ENCODE measurements at regions not wholly inside any gene's neighbourhood (a gene's known extent, or its start where the extent isn't known, plus 50 kb on each side); places are given as distances from the start of the nearest gene placed in this dataset.

- no peaks in the 10 kb centered on the region for H3K27me3 ChIP-seq (ENCODE audit: low read length)
- H3K4me2 ChIP-seq (ENCODE audit: low read depth, low read length, poor library complexity, severe bottlenecking): no peak overlapping the region
- H3K79me2 ChIP-seq (ENCODE audit: insufficient read depth, low read length): no peaks in the 10 kb centered on the region
- no peak overlapping the region for H3K9ac ChIP-seq (ENCODE audit: low read length)
- H3K36me3 ChIP-seq (ENCODE audit: low read length): no peaks in the 10 kb centered on the region
- H3F3A ChIP-seq (ENCODE audit: insufficient read depth): no peaks in the 10 kb centered on the region
- H3K9me3 ChIP-seq (ENCODE audit: insufficient read depth, low read length): no peaks in the 10 kb centered on the region
- H2AFZ ChIP-seq (ENCODE audit: low read depth, low read length, severe bottlenecking): no peak overlapping the region
- H3K4me3 ChIP-seq (ENCODE audit: insufficient read depth, low read length, poor library complexity, severe bottlenecking): no peak overlapping the region
- no peak for TF ChIP-seq CTCF (IDR thresholded peaks at IDR 0.05; ENCODE audit: insufficient read depth, low read length, poor library complexity, severe bottlenecking)
- no peaks in the 10 kb centered on the region for H3K9me2 ChIP-seq (replicated peaks; ENCODE audit: insufficient read depth, low read length)
- H4K20me1 ChIP-seq (ENCODE audit: low read depth, low read length): no peaks in the 10 kb centered on the region
- no peak overlapping the region for H3K27ac ChIP-seq (ENCODE audit: low read depth, low read length)
These were observed 479.2 kb downstream of the GBA3 start for GRCh38 chr4:23171976-23172375.

DNA sequence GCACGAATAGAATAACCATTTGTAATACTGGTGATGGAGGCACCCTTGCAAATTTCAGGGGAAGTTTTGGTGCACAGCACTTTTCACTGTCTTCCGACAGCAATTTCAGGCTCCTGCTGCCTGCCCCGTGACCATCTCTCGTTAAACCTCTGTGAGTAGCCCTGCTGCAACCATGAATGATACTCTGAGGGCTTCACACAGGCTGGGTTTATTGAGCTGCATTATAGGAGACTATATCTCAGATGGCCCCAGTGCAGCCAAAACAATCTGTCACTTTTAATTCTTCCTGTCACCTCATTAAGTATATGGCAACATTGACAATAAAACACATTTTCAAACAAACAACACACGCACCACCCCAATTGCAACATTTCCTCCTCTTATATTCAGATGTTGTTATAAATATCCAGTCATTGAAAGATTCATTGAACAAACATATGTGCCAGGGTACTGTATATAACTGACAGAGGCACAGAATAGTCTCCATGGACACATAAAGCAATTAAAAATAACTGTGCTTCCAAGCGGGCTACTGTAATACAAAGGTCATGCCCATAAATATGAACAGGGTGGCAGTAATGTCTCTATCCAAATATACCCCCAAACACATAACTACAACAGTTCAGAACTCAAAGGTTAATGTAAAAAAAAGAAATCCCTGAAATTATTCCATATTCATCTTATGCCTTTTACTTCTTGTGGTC lies 477.0 kb downstream of the GBA3 start:
- Histone ChIP-seq H3K9me3 (ENCODE audit: insufficient read depth, low read length) (no peaks in the 10 kb centered on the region), H3K9me2 (replicated peaks; ENCODE audit: insufficient read depth, low read length) (no peaks in the 10 kb centered on the region)

GRCh38 chr4:23166919-23167318 lies 474.2 kb downstream of the GBA3 start:
- no peak for TF ChIP-seq EZH2phosphoT487 (conservative IDR thresholded peaks at IDR 0.05; ENCODE audit: low read length)
- TF ChIP-seq CTCF (IDR thresholded peaks at IDR 0.05; ENCODE audit: insufficient read depth, low read length, poor library complexity, severe bottlenecking): no peak
- Histone ChIP-seq H3K9me3 (ENCODE audit: insufficient read depth, low read length) (no peaks in the 10 kb centered on the region), H3K79me2 (ENCODE audit: insufficient read depth, low read length) (no peaks in the 10 kb centered on the region), H3K4me2 (ENCODE audit: low read depth, low read length, poor library complexity, severe bottlenecking) (no peak overlapping the region), H3F3A (ENCODE audit: insufficient read depth) (no peaks in the 10 kb centered on the region), H3K27me3 (ENCODE audit: low read length) (no peaks in the 10 kb centered on the region), H2AFZ (ENCODE audit: low read depth, low read length, severe bottlenecking) (no peak overlapping the region), H3K36me3 (ENCODE audit: low read length) (no peaks in the 10 kb centered on the region), H3K9me2 (replicated peaks; ENCODE audit: insufficient read depth, low read length) (no peaks in the 10 kb centered on the region), H3K27ac (ENCODE audit: low read depth, low read length) (no peak overlapping the region), H3K4me3 (ENCODE audit: insufficient read depth, low read length, poor library complexity, severe bottlenecking) (no peak overlapping the region), H4K20me1 (ENCODE audit: low read depth, low read length) (no peaks in the 10 kb centered on the region), H3K9ac (ENCODE audit: low read length) (no peak overlapping the region)

More for the DNA sequence above, 477.0 kb downstream of the GBA3 start:
- H3K36me3 ChIP-seq (ENCODE audit: low read length): no peaks in the 10 kb centered on the region
- no peak overlapping the region for H3K27ac ChIP-seq (ENCODE audit: low read depth, low read length)
- no peak overlapping the region for H2AFZ ChIP-seq (ENCODE audit: low read depth, low read length, severe bottlenecking)
- H3K4me2 ChIP-seq (ENCODE audit: low read depth, low read length, poor library complexity, severe bottlenecking): no peak overlapping the region
- H3K4me3 ChIP-seq (ENCODE audit: insufficient read depth, low read length, poor library complexity, severe bottlenecking): no peak overlapping the region
- H3K27me3 ChIP-seq (ENCODE audit: low read length): no peaks in the 10 kb centered on the region
- TF ChIP-seq CTCF (IDR thresholded peaks at IDR 0.05; ENCODE audit: insufficient read depth, low read length, poor library complexity, severe bottlenecking): no peak
- no peak for TF ChIP-seq EZH2phosphoT487 (conservative IDR thresholded peaks at IDR 0.05; ENCODE audit: low read length)
- no peak overlapping the region for H3K9ac ChIP-seq (ENCODE audit: low read length)
- H3K79me2 ChIP-seq (ENCODE audit: insufficient read depth, low read length): no peaks in the 10 kb centered on the region
- no peaks in the 10 kb centered on the region for H3F3A ChIP-seq (ENCODE audit: insufficient read depth)
- H4K20me1 ChIP-seq (ENCODE audit: low read depth, low read length): no peaks in the 10 kb centered on the region

Measured in SU-DHL-6 (cell line).